IPS-NIHi7 (cell line): ENCODE measurements at regions not wholly inside any gene's neighbourhood (a gene's known extent, or its start where the extent isn't known, plus 50 kb on each side); places are given as distances from the start of the nearest gene placed in this dataset.
A peak's percentile ranks its signal among the peaks of the same experiment; 100 is the strongest.

Experiments used
- DNase-seq: peaks from one replicate; pipeline ENCODE4 v3.0.0; 2012; ENCODE audit warnings: mixed read lengths; ENCODE audit errors: extremely low spot score

DNA sequence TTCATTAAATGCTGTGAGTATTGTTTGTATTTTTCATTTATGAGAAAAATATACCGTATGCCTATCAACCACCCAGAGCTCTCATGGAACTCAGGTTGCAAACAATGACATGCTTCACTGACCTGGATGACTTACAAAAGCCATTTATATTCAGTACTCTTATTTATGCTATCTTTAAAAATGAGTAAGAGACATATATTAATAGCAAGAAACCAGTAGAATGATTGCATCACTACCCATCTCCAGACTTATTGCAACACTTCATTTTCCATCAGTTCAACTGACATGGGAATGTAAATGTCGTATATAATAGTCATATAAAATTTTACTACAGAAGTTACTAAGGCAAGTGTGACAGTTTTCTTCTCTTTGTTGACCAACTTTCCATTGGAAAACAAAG, 69.1 kb downstream of the OTP start:
- no peak for DNase-seq

DNA sequence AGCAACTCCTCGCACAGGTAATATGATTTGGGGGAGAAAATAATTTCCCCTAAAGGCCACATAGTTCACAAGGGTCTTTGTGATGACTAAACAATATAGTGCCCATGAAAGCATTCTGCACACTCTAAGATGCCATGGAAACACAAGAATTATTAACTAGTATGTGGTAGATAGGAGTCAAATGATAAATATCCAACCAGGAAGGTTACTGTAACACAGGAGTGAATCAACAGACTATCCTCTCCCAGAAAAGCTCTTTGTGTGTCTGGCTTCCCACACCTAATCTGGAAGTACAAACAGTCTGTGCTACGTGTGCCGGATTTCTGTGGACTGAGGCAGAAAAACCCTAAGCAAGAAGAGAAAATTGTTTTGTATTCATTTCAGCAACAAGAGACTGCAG, 70.0 kb downstream of the OTP start:
- DNase-seq, result no peak

DNA sequence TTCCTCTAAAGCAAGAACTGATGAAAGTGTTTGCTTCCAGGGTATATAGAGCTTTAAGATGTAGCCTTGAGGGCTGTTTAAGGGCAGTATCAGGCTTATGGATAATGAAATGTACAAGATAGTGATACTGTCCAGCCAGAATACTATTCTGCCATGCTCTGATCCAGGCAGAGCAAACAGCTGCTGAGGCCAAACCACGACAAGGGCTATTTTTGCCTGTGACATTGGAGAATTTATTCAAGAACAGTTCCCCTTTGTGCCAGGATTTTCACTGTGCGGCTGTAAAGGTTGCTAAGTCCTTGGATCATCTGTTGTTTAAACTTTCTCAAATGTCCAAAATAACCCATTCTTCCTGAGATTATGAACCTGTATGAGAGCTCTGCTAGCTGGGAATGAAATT, 70.4 kb downstream of the OTP start:
- DNase-seq, result no peak

DNA sequence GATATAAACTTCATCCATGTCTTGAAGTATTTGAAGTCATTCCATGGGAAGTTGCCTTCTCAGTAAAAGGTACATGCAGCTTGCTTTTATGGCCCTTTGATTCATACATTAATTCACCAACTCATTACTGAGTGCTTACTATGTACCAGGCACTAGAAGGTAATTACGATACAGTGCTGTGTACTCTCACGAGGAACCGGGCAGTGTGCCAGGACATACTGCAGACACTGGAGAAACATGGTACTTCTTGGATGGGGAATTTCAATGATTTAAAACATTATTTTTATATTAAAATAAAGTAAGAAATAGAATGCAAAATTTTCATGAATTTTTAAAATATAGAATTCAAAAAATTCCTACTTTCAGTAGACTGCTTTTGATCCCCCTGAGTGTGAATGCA, 71.4 kb upstream of the WDR41 start:
- no peak for DNase-seq

DNA sequence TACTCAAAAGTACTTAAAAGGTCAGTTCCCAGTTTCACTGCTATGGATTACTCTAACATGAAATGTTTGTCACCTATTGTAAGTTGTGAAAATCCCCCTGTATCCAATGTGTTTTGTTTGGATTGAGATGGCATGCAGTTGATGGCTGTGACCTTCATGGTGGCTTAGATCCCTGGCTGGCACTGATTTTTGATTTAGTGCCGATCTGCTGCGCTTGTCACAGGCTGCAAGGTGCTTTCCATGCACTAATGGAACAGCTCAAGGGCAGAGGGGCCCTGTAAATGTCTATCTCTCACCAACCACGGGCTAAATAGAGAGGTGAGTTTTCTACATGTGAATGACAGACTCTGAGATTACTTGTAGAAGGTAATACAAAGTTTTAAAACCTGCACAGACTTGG, 69.8 kb upstream of the WDR41 start:
- DNase-seq, result no peak

DNA sequence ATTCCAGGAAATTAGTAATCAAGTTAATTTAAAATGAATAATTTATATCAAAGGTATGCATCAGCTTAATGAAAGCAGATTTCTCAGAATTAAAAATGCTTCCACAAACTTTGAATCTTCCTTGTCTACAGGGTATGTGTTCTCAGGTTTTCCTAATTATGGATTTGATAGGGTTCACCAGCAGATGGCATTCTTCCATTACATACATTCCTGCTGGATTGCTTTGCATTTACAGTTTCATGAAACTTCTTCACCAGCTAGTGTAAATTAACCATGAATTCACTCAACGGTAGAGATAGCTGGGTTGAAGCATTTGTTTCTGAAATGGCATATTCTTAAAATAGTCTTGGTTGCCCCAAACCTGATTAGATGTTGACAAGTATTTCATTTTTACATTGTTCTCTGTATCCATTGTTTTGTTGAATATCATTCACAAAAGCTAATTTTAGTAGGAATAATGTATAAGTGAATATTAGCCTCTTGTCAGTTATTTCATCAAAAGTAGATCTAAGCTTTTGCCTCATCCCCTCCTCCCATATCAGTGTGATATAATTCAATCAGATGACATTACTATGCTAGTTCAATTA, 68.7 kb upstream of the WDR41 start:
- peak; percentile 56 for DNase-seq

DNA sequence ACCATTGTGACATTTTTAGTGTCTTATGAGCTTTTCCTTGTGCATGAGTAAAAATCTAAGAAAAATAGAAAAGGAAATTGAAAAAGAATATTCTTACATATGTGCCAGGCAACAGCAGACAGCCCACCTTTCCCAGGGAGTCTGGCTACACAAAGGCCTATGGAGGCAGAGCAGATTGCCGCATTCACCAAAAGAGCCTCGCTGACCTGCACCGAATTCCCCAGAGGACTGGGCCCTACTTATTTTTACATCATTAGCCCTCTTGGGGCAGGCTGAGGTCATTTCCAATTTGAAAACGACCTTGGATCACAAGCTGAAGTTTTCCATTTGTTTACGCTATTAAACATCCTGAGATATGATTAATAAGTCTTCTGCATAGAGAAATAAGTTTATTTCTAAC, 66.2 kb upstream of the WDR41 start:
- DNase-seq, result peak; percentile 14

DNA sequence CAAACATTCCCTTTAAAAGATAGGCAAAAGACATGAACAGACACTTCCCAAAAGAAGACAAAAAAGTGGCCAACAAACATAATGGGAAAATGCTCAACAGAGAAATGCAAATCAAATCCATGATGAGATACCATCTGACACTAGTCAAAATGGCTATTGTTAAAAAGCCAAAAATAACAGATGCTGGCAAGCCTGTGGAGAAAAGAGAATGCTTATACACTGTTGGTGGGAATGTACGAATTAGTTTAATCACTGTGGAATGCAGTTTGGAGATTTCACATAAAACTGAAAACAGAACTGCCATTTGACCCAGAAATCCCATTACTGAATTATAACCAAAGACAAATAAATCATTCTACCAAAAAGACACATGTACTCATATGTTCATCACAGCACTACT, 58.3 kb upstream of the WDR41 start:
- DNase-seq, result no peak

DNA sequence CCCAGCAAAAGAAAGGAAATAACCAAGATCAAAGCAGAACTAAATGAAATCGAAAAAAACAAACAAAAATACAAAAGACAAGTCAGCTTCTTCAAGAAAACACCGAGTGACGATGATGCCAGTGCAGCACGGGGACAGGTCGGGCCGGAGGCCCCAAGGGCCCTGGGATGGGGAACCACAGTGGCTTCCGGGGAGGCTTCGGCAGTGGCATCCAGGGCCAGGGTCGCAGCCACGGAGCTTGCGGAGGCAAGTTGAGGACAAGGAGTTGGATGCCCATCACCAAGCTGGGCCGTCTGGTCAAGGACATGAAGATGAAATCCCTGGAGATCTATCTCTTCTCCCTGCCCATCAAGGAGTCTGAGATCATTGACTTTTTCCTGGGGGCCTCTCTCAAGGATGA, 53.2 kb upstream of the WDR41 start:
- DNase-seq, result no peak
